GM23338 (cell line): ENCODE measurements at regions not wholly inside any gene's neighbourhood (a gene's known extent, or its start where the extent isn't known, plus 50 kb on each side); places are given as distances from the start of the nearest gene placed in this dataset.
"Not testable (repeated sequence)": the region's sequence is repeated elsewhere in the genome, so short reads cannot be mapped to it uniquely, and the experiment has no call there.

Experiments
- ATAC-seq: fragments of 200-7000 bp; cut with Tn5 transposase; 3 replicates; pipeline ENCODE4 v1.9.1; 2020
- DNase-seq: peaks from one replicate; pipeline ENCODE4 v3.0.0-alpha.2; 2015; ENCODE audit warnings: low spot score
- H2AFZ ChIP-seq: fragments of 200-600 bp; sonication (generic); 2 replicates; pipeline ENCODE4 v1.8.0; 2016; ENCODE audit warnings: antibody characterized with exemption, mild to moderate bottlenecking, moderate library complexity
- H3F3A ChIP-seq: fragments of 200-600 bp; sonication (generic); replicated peaks from 2 replicates; pipeline ENCODE4 v1.8.0; 2017; ENCODE audit warnings: antibody characterized with exemption, mixed run types, low read depth
- H3K27ac ChIP-seq: fragments of 200-600 bp; sonication (generic); 2 replicates; pipeline ENCODE4 v1.6.1; 2016; ENCODE audit warnings: low read depth
- H3K27me3 ChIP-seq: fragments of 200-600 bp; sonication (generic); 2 replicates; pipeline ENCODE4 v1.8.0; 2016; ENCODE audit warnings: mild to moderate bottlenecking, mixed run types, moderate library complexity; ENCODE audit not compliant: insufficient read depth
- H3K36me3 ChIP-seq: fragments of 200-600 bp; sonication (generic); 2 replicates; pipeline ENCODE4 v1.8.0; 2016; ENCODE audit warnings: mild to moderate bottlenecking; ENCODE audit not compliant: insufficient read depth
- H3K4me1 ChIP-seq: fragments of 200-600 bp; sonication (generic); 2 replicates; pipeline ENCODE4 v1.8.0; 2016; ENCODE audit warnings: mild to moderate bottlenecking, moderate library complexity; ENCODE audit not compliant: insufficient read depth
- H3K4me2 ChIP-seq: fragments of 200-600 bp; sonication (generic); 2 replicates; pipeline ENCODE4 v1.7.1; 2017; ENCODE audit warnings: mixed run types
- H3K4me3 ChIP-seq: fragments of 200-600 bp; sonication (generic); 2 replicates; pipeline ENCODE4 v1.6.1; 2016; ENCODE audit warnings: mixed run types
- H3K79me2 ChIP-seq: fragments of 200-600 bp; sonication (generic); replicated peaks from 2 replicates; pipeline ENCODE4 v1.8.0; 2017; ENCODE audit warnings: mild to moderate bottlenecking; ENCODE audit not compliant: insufficient read depth
- H3K9me2 ChIP-seq: fragments of 200-600 bp; sonication (generic); 2 replicates; pipeline ENCODE4 v1.8.0; 2017; ENCODE audit not compliant: insufficient read depth
- H4K20me1 ChIP-seq: fragments of 200-600 bp; sonication (generic); replicated peaks from 2 replicates; pipeline ENCODE4 v1.8.0; 2017; ENCODE audit warnings: mild to moderate bottlenecking; ENCODE audit not compliant: insufficient read depth
- H3K27ac Mint-ChIP-seq: 2 replicates; pipeline ENCODE4 v1.8.0; 2020; ENCODE audit warnings: inconsistent platforms, mild to moderate bottlenecking, moderate library complexity, mixed read lengths
- H3K27me3 Mint-ChIP-seq: 3 replicates; pipeline ENCODE4 v1.8.0; 2022; ENCODE audit warnings: low read depth, mild to moderate bottlenecking, moderate library complexity, mixed read lengths, inconsistent platforms; ENCODE audit not compliant: insufficient read depth, poor library complexity
- H3K36me3 Mint-ChIP-seq: 3 replicates; pipeline ENCODE4 v1.8.0; 2021; ENCODE audit warnings: low read depth, mild to moderate bottlenecking, inconsistent platforms, moderate library complexity, mixed read lengths
- H3K4me1 Mint-ChIP-seq: 3 replicates; pipeline ENCODE4 v1.8.0; 2020; ENCODE audit warnings: mild to moderate bottlenecking, inconsistent platforms, mixed read lengths
- H3K4me3 Mint-ChIP-seq: 3 replicates; pipeline ENCODE4 v1.8.0; 2021; ENCODE audit warnings: moderate library complexity, mild to moderate bottlenecking, inconsistent platforms, mixed read lengths
- H3K9me3 Mint-ChIP-seq: 3 replicates; pipeline ENCODE4 v1.8.0; 2020; ENCODE audit warnings: moderate library complexity, mild to moderate bottlenecking, inconsistent platforms, mixed read lengths
- CREB1 ChIP-seq: fragments of 250-450 bp; sonication (Bioruptor Pico); IDR thresholded peaks from 2 replicates; pipeline ENCODE4 v1.5.0; 2020; ENCODE audit warnings: low read depth, mild to moderate bottlenecking, moderate library complexity
- EZH2phosphoT487 ChIP-seq: fragments of 200-600 bp; sonication (generic); IDR thresholded peaks from one replicate; pipeline ENCODE4 v1.8.1; 2018; ENCODE audit warnings: antibody characterized with exemption; ENCODE audit not compliant: unreplicated experiment
- JUNB ChIP-seq: IDR thresholded peaks from one replicate; pipeline ENCODE4 v1.6.1; 2016; ENCODE audit warnings: antibody characterized with exemption; ENCODE audit not compliant: unreplicated experiment
- NANOG ChIP-seq: IDR thresholded peaks from 2 replicates; pipeline ENCODE4 v1.6.1; 2016; ENCODE audit warnings: antibody characterized with exemption, borderline replicate concordance
- POLR2AphosphoS5 ChIP-seq: IDR thresholded peaks from 2 replicates; pipeline ENCODE4 v1.6.1; 2016; ENCODE audit warnings: antibody characterized with exemption, low read depth
- ZNF114 ChIP-seq: fragments of 250-450 bp; sonication (Bioruptor Pico); IDR thresholded peaks from 2 replicates; pipeline ENCODE4 v1.5.0; 2020; ENCODE audit warnings: mild to moderate bottlenecking, moderate library complexity
- ZNF331 ChIP-seq: fragments of 250-450 bp; sonication (Bioruptor Pico); IDR thresholded peaks from 2 replicates; pipeline ENCODE4 v1.5.0; 2020; ENCODE audit warnings: low read depth, mild to moderate bottlenecking, moderate library complexity
- TF ChIP-seq, protein P1 (sequence below): fragments of 250-450 bp; sonication (Bioruptor Pico); IDR thresholded peaks from 2 replicates; pipeline ENCODE4 v1.5.0; 2020; ENCODE audit warnings: mild to moderate bottlenecking, moderate library complexity
- TF ChIP-seq, protein P2 (sequence below), 2 experiments: fragments of 200-600 bp in 1 of 2; sonication (generic) in 1 of 2; conservative IDR thresholded peaks; 2 replicates each; pipeline versions ENCODE4 v1.5.1 to v1.6.1; 2016 to 2017; ENCODE audit warnings: antibody characterized with exemption in 2 of 2, low read depth in 2 of 2, mild to moderate bottlenecking in 2 of 2, moderate library complexity in 1 of 2

DNA sequence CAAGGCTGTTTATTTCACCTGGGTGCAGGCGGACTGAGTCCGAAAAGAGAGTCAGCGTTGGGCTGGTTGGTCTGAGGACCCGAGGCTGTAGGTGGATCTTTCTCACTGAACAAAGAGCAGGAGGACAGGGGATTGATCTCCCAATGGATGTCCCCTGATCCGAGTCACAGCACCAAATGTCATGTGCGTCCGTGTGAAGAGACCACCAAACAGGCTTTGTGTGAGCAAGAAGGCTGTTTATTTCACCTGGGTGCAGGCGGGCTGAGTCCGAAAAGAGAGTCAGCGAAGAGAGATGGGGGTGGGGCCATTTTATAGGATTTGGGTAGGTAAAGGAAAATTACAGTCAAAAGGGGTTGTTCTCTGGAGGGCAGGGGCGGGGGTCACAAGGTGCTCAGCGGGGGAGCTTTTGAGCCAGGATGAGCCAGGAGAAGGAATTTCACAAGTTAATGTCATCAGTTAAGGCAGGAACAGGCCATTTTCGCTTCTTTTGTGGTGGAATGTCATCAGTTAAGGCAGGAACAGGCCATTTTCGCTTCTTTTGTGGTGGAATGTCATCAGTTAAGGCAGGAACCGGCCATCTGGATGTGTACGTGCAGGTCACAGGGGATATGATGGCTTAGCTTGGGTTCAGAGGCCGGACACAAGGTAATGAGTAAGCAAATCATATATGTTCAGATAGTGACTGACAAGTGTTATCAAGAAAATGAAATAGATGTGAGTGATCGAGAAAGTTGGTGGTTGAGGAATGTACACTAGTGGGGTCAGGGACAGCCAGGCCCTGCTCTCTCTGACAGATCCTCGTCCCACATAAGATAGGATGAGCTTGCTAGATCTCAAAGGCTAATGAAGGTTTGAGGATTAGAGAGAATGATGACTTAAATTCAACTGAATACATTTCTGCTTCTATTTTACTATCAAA lies 760.0 kb downstream of the KCNT2 start:
- H3K9me2 ChIP-seq, H3K27me3 ChIP-seq, H3K9me3 Mint-ChIP-seq, H3K36me3 Mint-ChIP-seq, H3K36me3 ChIP-seq, H3K79me2 ChIP-seq, H3K27me3 Mint-ChIP-seq, H4K20me1 ChIP-seq, H3F3A ChIP-seq: not testable (repeated sequence)
- peak overlapping the region; percentile 98 for H3K27ac Mint-ChIP-seq
- H3K4me1 Mint-ChIP-seq = peaks cover 52% of the 10 kb centered on the region
- Histone ChIP-seq H3K4me1 (peaks cover 71% of the 10 kb centered on the region), H2AFZ (peak overlapping the region; percentile 5; the same call in 1 of the 2 replicates), H3K4me3 (peak overlapping the region; percentile 50), H3K4me2 (peak overlapping the region; percentile 74), H3K27ac (peak overlapping the region; percentile 99)
- peak overlapping the region; percentile 75 for H3K4me3 Mint-ChIP-seq
- DNase-seq (peak; percentile 77), ATAC-seq (peak; percentile 81)
- peak; percentile 67 for TF ChIP-seq POLR2AphosphoS5
- peak; percentile 90 for TF ChIP-seq NANOG

DNA sequence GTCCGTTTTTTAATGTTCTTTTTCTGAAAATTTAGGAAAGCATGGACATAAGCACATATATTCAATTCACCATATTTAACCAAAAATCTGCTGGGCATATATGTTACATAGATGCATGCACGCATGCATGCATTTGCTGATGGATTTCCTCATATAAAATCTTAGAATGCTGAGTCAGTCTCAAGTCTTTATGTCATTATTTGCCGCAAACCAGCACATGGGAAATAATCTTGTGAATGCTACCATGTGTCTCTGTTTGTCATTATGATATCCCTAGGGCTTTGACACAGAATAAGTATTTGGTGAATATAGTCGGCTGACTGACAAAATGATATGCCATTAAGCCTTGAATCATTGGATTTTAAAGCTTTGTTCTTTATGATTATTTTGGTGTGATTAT lies 776.5 kb downstream of the KCNT2 start:
- H3K27me3 Mint-ChIP-seq = no peaks in the 10 kb centered on the region
- H3K4me2 ChIP-seq = 0 out of 2 replicates have a peak overlapping the region, but pooled peaks have one; percentile 6
- no peak for TF ChIP-seq ZNF331 (CRISPR knock-in tag)
- TF ChIP-seq, protein P1, sequence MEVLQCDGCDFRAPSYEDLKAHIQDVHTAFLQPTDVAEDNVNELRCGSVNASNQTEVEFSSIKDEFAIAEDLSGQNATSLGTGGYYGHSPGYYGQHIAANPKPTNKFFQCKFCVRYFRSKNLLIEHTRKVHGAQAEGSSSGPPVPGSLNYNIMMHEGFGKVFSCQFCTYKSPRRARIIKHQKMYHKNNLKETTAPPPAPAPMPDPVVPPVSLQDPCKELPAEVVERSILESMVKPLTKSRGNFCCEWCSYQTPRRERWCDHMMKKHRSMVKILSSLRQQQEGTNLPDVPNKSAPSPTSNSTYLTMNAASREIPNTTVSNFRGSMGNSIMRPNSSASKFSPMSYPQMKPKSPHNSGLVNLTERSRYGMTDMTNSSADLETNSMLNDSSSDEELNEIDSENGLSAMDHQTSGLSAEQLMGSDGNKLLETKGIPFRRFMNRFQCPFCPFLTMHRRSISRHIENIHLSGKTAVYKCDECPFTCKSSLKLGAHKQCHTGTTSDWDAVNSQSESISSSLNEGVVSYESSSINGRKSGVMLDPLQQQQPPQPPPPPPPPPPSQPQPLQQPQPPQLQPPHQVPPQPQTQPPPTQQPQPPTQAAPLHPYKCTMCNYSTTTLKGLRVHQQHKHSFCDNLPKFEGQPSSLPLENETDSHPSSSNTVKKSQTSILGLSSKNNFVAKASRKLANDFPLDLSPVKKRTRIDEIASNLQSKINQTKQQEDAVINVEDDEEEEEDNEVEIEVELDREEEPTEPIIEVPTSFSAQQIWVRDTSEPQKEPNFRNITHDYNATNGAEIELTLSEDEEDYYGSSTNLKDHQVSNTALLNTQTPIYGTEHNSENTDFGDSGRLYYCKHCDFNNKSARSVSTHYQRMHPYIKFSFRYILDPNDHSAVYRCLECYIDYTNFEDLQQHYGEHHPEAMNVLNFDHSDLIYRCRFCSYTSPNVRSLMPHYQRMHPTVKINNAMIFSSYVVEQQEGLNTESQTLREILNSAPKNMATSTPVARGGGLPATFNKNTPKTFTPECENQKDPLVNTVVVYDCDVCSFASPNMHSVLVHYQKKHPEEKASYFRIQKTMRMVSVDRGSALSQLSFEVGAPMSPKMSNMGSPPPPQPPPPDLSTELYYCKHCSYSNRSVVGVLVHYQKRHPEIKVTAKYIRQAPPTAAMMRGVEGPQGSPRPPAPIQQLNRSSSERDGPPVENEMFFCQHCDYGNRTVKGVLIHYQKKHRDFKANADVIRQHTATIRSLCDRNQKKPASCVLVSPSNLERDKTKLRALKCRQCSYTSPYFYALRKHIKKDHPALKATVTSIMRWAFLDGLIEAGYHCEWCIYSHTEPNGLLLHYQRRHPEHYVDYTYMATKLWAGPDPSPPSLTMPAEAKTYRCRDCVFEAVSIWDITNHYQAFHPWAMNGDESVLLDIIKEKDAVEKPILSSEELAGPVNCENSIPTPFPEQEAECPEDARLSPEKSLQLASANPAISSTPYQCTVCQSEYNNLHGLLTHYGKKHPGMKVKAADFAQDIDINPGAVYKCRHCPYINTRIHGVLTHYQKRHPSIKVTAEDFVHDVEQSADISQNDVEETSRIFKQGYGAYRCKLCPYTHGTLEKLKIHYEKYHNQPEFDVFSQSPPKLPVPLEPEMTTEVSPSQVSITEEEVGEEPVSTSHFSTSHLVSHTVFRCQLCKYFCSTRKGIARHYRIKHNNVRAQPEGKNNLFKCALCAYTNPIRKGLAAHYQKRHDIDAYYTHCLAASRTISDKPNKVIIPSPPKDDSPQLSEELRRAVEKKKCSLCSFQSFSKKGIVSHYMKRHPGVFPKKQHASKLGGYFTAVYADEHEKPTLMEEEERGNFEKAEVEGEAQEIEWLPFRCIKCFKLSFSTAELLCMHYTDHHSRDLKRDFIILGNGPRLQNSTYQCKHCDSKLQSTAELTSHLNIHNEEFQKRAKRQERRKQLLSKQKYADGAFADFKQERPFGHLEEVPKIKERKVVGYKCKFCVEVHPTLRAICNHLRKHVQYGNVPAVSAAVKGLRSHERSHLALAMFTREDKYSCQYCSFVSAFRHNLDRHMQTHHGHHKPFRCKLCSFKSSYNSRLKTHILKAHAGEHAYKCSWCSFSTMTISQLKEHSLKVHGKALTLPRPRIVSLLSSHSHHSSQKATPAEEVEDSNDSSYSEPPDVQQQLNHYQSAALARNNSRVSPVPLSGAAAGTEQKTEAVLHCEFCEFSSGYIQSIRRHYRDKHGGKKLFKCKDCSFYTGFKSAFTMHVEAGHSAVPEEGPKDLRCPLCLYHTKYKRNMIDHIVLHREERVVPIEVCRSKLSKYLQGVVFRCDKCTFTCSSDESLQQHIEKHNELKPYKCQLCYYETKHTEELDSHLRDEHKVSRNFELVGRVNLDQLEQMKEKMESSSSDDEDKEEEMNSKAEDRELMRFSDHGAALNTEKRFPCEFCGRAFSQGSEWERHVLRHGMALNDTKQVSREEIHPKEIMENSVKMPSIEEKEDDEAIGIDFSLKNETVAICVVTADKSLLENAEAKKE (CRISPR knock-in tag) = no peak
- no peak for TF ChIP-seq EZH2phosphoT487
- no peak for TF ChIP-seq POLR2AphosphoS5
- no peak for TF ChIP-seq CREB1
- TF ChIP-seq ZNF114 = no peak
- no peak for TF ChIP-seq JUNB
- TF ChIP-seq, protein P2, sequence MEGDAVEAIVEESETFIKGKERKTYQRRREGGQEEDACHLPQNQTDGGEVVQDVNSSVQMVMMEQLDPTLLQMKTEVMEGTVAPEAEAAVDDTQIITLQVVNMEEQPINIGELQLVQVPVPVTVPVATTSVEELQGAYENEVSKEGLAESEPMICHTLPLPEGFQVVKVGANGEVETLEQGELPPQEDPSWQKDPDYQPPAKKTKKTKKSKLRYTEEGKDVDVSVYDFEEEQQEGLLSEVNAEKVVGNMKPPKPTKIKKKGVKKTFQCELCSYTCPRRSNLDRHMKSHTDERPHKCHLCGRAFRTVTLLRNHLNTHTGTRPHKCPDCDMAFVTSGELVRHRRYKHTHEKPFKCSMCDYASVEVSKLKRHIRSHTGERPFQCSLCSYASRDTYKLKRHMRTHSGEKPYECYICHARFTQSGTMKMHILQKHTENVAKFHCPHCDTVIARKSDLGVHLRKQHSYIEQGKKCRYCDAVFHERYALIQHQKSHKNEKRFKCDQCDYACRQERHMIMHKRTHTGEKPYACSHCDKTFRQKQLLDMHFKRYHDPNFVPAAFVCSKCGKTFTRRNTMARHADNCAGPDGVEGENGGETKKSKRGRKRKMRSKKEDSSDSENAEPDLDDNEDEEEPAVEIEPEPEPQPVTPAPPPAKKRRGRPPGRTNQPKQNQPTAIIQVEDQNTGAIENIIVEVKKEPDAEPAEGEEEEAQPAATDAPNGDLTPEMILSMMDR (conservative IDR thresholded peaks at IDR 0.05; ENCODE audit: low read depth in 2 of 2) = no peak

More for the DNA sequence above, 776.5 kb downstream of the KCNT2 start:
- no peak for DNase-seq
- Histone ChIP-seq H3K27me3 (no peaks in the 10 kb centered on the region), H3K4me1 (peaks cover 16% of the 10 kb centered on the region; the same call in 1 of the 2 replicates), H4K20me1 (no peaks in the 10 kb centered on the region), H3K4me3 (no peak overlapping the region), H3K36me3 (no peaks in the 10 kb centered on the region), H3K9me2 (no peaks in the 10 kb centered on the region), H3K79me2 (no peaks in the 10 kb centered on the region), H3K27ac (peak overlapping the region; percentile 17; the same call in 1 of the 2 replicates), H3F3A (no peaks in the 10 kb centered on the region), H2AFZ (no peak overlapping the region)
- no peaks in the 10 kb centered on the region for H3K9me3 Mint-ChIP-seq
- H3K4me1 Mint-ChIP-seq = peaks cover 20% of the 10 kb centered on the region; the same call in 2 of the 3 replicates
- H3K36me3 Mint-ChIP-seq = no peaks in the 10 kb centered on the region
- no peak overlapping the region for H3K4me3 Mint-ChIP-seq
- peak overlapping the region; percentile 65 for H3K27ac Mint-ChIP-seq
- no peak for ATAC-seq
